Loucy (cell line): ENCODE measurements at regions not wholly inside any gene's neighbourhood (a gene's known extent, or its start where the extent isn't known, plus 50 kb on each side); places are given as distances from the start of the nearest gene placed in this dataset.

Source experiments
- H2AFZ ChIP-seq: fragments of 200-600 bp; sonication (generic); 2 replicates; pipeline ENCODE4 v1.6.0; 2016; ENCODE audit warnings: antibody characterized with exemption, mild to moderate bottlenecking, low read length, moderate library complexity
- H3F3A ChIP-seq: fragments of 200-600 bp; 2 replicates; pipeline ENCODE4 v1.6.0; 2016; ENCODE audit warnings: antibody characterized with exemption, low read depth, mild to moderate bottlenecking
- H3K27me3 ChIP-seq: fragments of 200-600 bp; sonication (generic); 2 replicates; pipeline ENCODE4 v1.6.1; 2014; ENCODE audit warnings: low read length, mild to moderate bottlenecking; ENCODE audit not compliant: insufficient read depth, poor library complexity, severe bottlenecking
- H3K36me3 ChIP-seq: fragments of 200-600 bp; sonication (generic); 2 replicates; pipeline ENCODE4 v1.6.1; 2016; ENCODE audit warnings: low read length; ENCODE audit not compliant: insufficient read depth
- H3K4me1 ChIP-seq: fragments of 200-600 bp; sonication (generic); 2 replicates; pipeline ENCODE4 v1.5.1; 2014; ENCODE audit warnings: low read length, mild to moderate bottlenecking; ENCODE audit not compliant: insufficient read depth, poor library complexity, severe bottlenecking
- H3K4me2 ChIP-seq: fragments of 200-600 bp; sonication (generic); 2 replicates; pipeline ENCODE4 v1.6.0; 2014; ENCODE audit warnings: antibody characterized with exemption, low read length, low read depth, mild to moderate bottlenecking; ENCODE audit not compliant: poor library complexity, severe bottlenecking
- H3K4me3 ChIP-seq: fragments of 200-600 bp; sonication (generic); 2 replicates; pipeline ENCODE4 v1.5.1; 2014; ENCODE audit warnings: low read length, mild to moderate bottlenecking, mixed read lengths; ENCODE audit not compliant: poor library complexity, severe bottlenecking
- H3K79me2 ChIP-seq: fragments of 200-600 bp; sonication (generic); 2 replicates; pipeline ENCODE4 v1.6.1; 2014; ENCODE audit warnings: low read length; ENCODE audit not compliant: insufficient read depth
- H3K9ac ChIP-seq: fragments of 200-600 bp; sonication (generic); 2 replicates; pipeline ENCODE4 v1.6.0; 2014; ENCODE audit warnings: mild to moderate bottlenecking, low read depth, low read length, moderate library complexity; ENCODE audit not compliant: poor library complexity, severe bottlenecking
- H3K9me2 ChIP-seq: fragments of 200-600 bp; sonication (generic); replicated peaks from 2 replicates; pipeline ENCODE4 v1.6.1; 2016; ENCODE audit warnings: low read depth, low read length, mixed read lengths
- H3K9me3 ChIP-seq: fragments of 200-600 bp; sonication (generic); 2 replicates; pipeline ENCODE4 v1.6.1; 2014; ENCODE audit warnings: mild to moderate bottlenecking, antibody characterized with exemption, low read length, low read depth; ENCODE audit not compliant: insufficient read depth
- H4K20me1 ChIP-seq: fragments of 200-600 bp; sonication (generic); 2 replicates; pipeline ENCODE4 v1.6.0; 2014; ENCODE audit warnings: antibody characterized with exemption, low read length, mild to moderate bottlenecking; ENCODE audit not compliant: insufficient read depth, poor library complexity, severe bottlenecking
- EZH2phosphoT487 ChIP-seq: fragments of 200-600 bp; IDR thresholded peaks from 2 replicates; pipeline ENCODE4 v1.6.1; 2018; ENCODE audit warnings: antibody characterized with exemption, mild to moderate bottlenecking, moderate library complexity, borderline replicate concordance
- TF ChIP-seq, protein P1 (sequence below): fragments of 200-600 bp; sonication (generic); conservative IDR thresholded peaks from 2 replicates; pipeline ENCODE4 v1.5.1; 2014; ENCODE audit warnings: mild to moderate bottlenecking, antibody characterized with exemption, low read length

DNA sequence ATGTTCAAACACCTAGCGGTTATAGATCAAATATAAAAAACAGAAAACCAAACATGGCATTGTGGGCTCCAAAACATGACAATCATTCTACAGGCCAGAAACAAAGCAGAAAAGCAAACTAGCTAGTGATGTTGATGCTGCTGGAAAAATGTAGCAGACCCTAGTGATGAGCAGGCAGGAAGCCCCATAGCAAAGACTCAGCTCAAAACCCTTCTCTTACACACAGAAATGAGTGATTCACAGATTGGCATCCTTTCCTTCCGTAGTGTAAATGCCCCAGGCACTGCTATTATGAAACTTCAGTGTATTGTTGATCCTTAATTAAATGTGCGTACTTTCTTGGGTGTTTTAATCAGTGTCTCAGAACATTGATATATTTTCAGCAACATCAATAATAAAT lies 425.1 kb downstream of the UTRN start:
- H4K20me1 ChIP-seq: no peaks in the 10 kb centered on the region
- no peaks in the 10 kb centered on the region for H3K79me2 ChIP-seq
- H3F3A ChIP-seq: no peaks in the 10 kb centered on the region
- no peaks in the 10 kb centered on the region; the same call in 1 of the 2 replicates for H3K36me3 ChIP-seq
- H3K9me3 ChIP-seq: no peaks in the 10 kb centered on the region
- no peaks in the 10 kb centered on the region for H3K27me3 ChIP-seq
- TF ChIP-seq EZH2phosphoT487: no peak
- TF ChIP-seq, protein P1, sequence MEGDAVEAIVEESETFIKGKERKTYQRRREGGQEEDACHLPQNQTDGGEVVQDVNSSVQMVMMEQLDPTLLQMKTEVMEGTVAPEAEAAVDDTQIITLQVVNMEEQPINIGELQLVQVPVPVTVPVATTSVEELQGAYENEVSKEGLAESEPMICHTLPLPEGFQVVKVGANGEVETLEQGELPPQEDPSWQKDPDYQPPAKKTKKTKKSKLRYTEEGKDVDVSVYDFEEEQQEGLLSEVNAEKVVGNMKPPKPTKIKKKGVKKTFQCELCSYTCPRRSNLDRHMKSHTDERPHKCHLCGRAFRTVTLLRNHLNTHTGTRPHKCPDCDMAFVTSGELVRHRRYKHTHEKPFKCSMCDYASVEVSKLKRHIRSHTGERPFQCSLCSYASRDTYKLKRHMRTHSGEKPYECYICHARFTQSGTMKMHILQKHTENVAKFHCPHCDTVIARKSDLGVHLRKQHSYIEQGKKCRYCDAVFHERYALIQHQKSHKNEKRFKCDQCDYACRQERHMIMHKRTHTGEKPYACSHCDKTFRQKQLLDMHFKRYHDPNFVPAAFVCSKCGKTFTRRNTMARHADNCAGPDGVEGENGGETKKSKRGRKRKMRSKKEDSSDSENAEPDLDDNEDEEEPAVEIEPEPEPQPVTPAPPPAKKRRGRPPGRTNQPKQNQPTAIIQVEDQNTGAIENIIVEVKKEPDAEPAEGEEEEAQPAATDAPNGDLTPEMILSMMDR: no peak
- no peak overlapping the region for H3K4me2 ChIP-seq
- no peaks in the 10 kb centered on the region for H3K4me1 ChIP-seq
- no peaks in the 10 kb centered on the region for H3K9me2 ChIP-seq
- H2AFZ ChIP-seq: no peak overlapping the region
- no peak overlapping the region for H3K9ac ChIP-seq
- no peak overlapping the region for H3K4me3 ChIP-seq

DNA sequence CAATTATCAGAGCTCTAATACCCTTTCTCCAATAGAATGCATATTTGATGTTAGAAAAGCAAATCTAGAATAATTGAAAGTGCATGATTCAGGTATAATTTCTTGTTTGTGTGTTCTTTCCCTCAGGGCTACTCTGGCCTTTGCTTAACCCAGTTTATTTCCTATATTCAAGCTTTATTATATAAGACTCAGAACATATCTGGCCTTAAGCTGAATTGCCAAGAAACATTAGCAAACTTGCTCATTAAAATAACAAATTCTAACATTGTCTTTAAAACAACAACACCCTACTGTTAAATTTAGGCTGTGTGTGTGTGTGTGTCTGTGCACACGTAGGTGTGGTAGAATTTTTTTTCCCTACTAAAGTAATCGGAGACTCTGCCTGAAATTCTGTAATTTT lies 426.5 kb downstream of the UTRN start:
- no peaks in the 10 kb centered on the region for H3K79me2 ChIP-seq
- no peaks in the 10 kb centered on the region for H3F3A ChIP-seq
- H4K20me1 ChIP-seq: no peaks in the 10 kb centered on the region
- no peaks in the 10 kb centered on the region for H3K4me1 ChIP-seq
- no peaks in the 10 kb centered on the region for H3K9me3 ChIP-seq
- TF ChIP-seq, protein P1: no peak
- no peak for TF ChIP-seq EZH2phosphoT487
- no peak overlapping the region for H3K9ac ChIP-seq
- no peaks in the 10 kb centered on the region for H3K27me3 ChIP-seq
- H3K36me3 ChIP-seq: no peaks in the 10 kb centered on the region; the same call in 1 of the 2 replicates
- no peaks in the 10 kb centered on the region for H3K9me2 ChIP-seq
- no peak overlapping the region for H2AFZ ChIP-seq
- no peak overlapping the region for H3K4me3 ChIP-seq
- H3K4me2 ChIP-seq: no peak overlapping the region

DNA sequence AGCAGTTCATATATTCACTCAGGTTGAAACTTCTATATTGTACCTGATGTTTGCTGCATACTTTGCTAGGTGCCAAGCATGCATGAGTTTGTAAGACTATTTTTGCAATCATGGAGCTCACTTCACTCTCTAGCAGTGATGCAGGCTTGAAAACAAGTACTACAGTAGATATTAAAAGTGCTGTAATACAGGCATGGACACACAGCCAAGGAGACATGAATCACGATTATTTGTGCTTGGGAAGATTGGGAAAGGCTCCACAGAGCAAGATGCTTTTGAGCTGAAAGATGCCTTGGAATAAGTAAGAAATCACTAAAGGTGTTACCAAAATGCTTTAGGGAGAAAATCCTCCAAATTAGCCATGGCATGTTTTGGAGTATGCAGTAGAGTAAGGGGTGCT lies 427.4 kb downstream of the UTRN start:
- Histone ChIP-seq H3K9me3 (no peaks in the 10 kb centered on the region), H4K20me1 (no peaks in the 10 kb centered on the region), H3K27me3 (no peaks in the 10 kb centered on the region), H3K4me1 (no peaks in the 10 kb centered on the region), H3K9me2 (no peaks in the 10 kb centered on the region), H3K4me2 (no peak overlapping the region), H3K9ac (no peak overlapping the region), H3K79me2 (no peaks in the 10 kb centered on the region), H3K4me3 (no peak overlapping the region), H3F3A (no peaks in the 10 kb centered on the region), H3K36me3 (no peaks in the 10 kb centered on the region; the same call in 1 of the 2 replicates), H2AFZ (no peak overlapping the region)
- TF ChIP-seq, protein P1: no peak
- no peak for TF ChIP-seq EZH2phosphoT487
